Breast epithelium (tissue), 4 donors: ENCODE measurements at regions not wholly inside any gene's neighbourhood (a gene's known extent, or its start where the extent isn't known, plus 50 kb on each side); places are given as distances from the start of the nearest gene placed in this dataset.
A peak's percentile ranks its signal among the peaks of the same experiment; 100 is the strongest.

Source experiments
- DNase-seq, 2 donors: peaks; one replicate each; pipeline ENCODE4 v3.0.0-alpha.2; 2019; ENCODE audit warnings: low spot score in 2 of 2
- H3K27ac ChIP-seq, 2 donors: fragments of 200-600 bp; sonication (generic) in 1 of 2; one replicate each; pipeline ENCODE4 v1.5.1; 2016 to 2019; ENCODE audit warnings: mild to moderate bottlenecking in 1 of 2
- H3K27me3 ChIP-seq, 2 donors: fragments of 200-600 bp; sonication (generic) in 1 of 2; one replicate each; pipeline versions ENCODE4 v1.5.1 to v1.6.0; 2017 to 2019; ENCODE audit warnings: control low read depth in 1 of 2, mild to moderate bottlenecking in 1 of 2
- H3K36me3 ChIP-seq: fragments of 200-600 bp; one replicate; pipeline ENCODE4 v1.5.1; 2019
- H3K4me1 ChIP-seq, 2 donors: fragments of 200-600 bp; sonication (generic); one replicate each; pipeline ENCODE4 v1.5.1; 2016 to 2019; ENCODE audit warnings: control low read depth in 1 of 2
- H3K4me3 ChIP-seq, 3 donors: fragments of 200-600 bp; sonication (generic); 1 replicate in 2 of 3; 2 replicates in 1 of 3; pipeline ENCODE4 v1.5.1; 2016 to 2019; ENCODE audit warnings: mild to moderate bottlenecking in 3 of 3, moderate library complexity in 2 of 3
- H3K9me3 ChIP-seq, 2 donors: fragments of 200-600 bp; sonication (generic) in 1 of 2; one replicate each; pipeline ENCODE4 v1.5.1; 2016 to 2019; ENCODE audit warnings: control low read depth in 1 of 2
- POLR2A ChIP-seq: fragments of 450-650 bp; IDR thresholded peaks from one replicate; pipeline ENCODE4 v1.6.1; 2016; ENCODE audit warnings: antibody characterized with exemption, mild to moderate bottlenecking, moderate library complexity
- POLR2AphosphoS5 ChIP-seq, 3 donors: sonication (generic); formaldehyde crosslinking; IDR thresholded peaks; one replicate each; pipeline ENCODE4 v1.6.1; 2017; ENCODE audit warnings: antibody characterized with exemption in 3 of 3
- intact Hi-C: fragments of 100-400 bp; cut with DNase I; formaldehyde crosslinking; loops from one replicate; pipeline ENCODE4 v1.15.1; 2023; ENCODE audit warnings: low total_unique reads
- TF ChIP-seq, protein P1 (sequence below), 3 donors: fragments of 450-650 bp; IDR thresholded peaks; one replicate each; pipeline ENCODE4 v1.5.1; 2016 to 2017; ENCODE audit warnings: antibody characterized with exemption in 3 of 3, mild to moderate bottlenecking in 3 of 3, moderate library complexity in 3 of 3

DNA sequence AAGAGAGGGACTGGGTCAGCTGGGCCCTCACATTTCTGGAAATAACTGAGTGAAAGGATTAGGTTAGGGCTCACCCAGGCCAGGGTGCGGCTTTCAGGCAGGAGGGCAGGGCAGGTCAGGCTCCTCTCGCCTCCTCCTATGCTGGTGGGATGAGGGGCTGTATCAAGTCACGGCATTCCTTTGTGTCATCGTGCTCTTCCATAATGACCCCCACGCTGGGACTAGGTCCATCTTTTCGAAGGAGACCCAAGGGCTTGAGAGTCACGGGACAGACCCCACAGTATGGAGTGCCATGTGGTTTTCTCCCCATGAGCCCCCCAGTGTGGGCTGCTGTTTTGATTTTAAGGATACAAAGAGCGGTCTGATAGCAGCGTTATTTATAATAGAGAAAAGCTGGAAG, 137.8 kb upstream of the COPS8 start:
- TF ChIP-seq POLR2AphosphoS5 (IDR thresholded peaks at IDR 0.05) (no peak), POLR2A (no peak)
- TF ChIP-seq, protein P1, sequence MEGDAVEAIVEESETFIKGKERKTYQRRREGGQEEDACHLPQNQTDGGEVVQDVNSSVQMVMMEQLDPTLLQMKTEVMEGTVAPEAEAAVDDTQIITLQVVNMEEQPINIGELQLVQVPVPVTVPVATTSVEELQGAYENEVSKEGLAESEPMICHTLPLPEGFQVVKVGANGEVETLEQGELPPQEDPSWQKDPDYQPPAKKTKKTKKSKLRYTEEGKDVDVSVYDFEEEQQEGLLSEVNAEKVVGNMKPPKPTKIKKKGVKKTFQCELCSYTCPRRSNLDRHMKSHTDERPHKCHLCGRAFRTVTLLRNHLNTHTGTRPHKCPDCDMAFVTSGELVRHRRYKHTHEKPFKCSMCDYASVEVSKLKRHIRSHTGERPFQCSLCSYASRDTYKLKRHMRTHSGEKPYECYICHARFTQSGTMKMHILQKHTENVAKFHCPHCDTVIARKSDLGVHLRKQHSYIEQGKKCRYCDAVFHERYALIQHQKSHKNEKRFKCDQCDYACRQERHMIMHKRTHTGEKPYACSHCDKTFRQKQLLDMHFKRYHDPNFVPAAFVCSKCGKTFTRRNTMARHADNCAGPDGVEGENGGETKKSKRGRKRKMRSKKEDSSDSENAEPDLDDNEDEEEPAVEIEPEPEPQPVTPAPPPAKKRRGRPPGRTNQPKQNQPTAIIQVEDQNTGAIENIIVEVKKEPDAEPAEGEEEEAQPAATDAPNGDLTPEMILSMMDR (IDR thresholded peaks at IDR 0.05): no peak
- intact Hi-C loops: no loop called here
- Histone ChIP-seq H3K4me1 (no peaks in the 10 kb centered on the region), H3K4me3 (no peak overlapping the region), H3K27ac (no peak overlapping the region), H3K27me3 (no peaks in the 10 kb centered on the region), H3K9me3 (no peaks in the 10 kb centered on the region), H3K36me3 (no peaks in the 10 kb centered on the region)
- no peak for DNase-seq

DNA sequence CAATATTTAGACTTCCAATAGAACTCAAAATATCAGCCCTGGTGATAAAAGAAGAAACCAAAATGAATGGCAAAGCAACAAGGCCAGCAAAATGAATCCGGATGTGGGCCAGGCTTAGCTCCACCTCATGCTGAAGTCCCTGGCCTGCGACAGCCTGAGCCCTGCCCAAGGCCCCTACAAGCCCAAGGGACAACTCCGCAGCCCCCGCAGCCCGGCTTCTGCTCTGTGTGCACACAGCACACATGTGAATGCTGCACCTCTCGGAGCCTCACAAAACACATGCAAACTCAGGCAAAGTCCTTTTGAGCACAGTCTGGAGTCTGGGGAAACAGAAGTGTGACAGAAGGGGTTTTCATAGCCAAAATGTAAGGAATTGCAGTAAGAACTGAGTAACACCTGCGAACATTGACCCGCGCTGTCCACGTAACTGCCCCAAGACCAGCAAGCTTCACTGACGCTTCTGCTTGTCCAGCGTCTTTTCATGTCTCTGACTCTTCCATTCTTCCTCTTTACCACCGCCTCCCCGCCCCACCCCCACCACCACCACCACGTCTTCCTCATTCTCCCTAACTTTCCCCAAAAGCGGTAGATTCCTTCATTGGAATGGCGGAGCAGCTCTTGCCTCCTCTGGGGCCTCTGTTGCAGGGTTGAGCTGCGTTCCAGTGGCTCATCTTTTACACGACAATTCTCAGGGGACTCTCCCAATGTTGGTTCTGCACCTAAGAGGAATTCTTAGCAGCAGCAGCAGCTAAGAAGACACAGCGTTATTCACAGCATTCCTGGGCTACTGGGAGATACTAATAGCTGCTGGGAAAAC, 136.4 kb upstream of the COPS8 start:
- TF ChIP-seq POLR2A (no peak), POLR2AphosphoS5 (IDR thresholded peaks at IDR 0.05) (no peak)
- TF ChIP-seq, protein P1 (IDR thresholded peaks at IDR 0.05): no peak
- H3K4me3 ChIP-seq: no peak overlapping the region
- H3K36me3 ChIP-seq: no peaks in the 10 kb centered on the region
- intact Hi-C loops: no loop called here
- H3K9me3 ChIP-seq: no peaks in the 10 kb centered on the region
- H3K27me3 ChIP-seq: no peaks in the 10 kb centered on the region
- no peak overlapping the region for H3K27ac ChIP-seq
- DNase-seq: no peak
- no peaks in the 10 kb centered on the region for H3K4me1 ChIP-seq

DNA sequence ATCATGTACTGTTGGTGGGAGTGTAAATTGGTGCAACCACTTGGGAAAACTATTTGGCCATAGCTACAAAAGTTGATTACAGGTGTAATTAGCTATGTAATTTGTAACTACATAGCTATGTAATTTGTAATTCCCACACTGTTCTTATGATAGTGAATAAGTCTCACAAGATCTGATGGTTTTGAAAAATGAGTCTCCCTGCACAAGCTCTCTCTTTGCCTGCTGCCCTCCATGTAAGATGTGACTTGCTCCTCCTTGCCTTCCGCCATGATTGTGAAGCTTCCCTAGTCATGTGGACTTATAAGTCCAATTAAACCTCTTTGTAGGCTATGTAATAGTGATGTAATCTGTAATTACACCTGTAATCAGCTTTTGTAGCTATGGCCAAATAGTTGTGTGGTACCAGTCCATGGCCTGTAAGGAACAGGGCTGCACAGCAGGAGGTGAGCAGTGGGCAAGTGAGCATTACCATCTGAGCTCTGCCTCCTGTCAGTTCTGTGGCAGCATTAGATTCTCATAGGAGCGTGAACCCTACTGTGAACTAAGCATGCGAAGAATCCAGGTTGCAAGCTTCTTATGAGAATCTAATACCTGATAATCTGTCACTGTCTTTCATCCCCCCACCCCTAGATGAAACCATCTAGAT, 133.7 kb upstream of the COPS8 start:
- no peak for DNase-seq
- Histone ChIP-seq H3K9me3 (no peaks in the 10 kb centered on the region), H3K36me3 (no peaks in the 10 kb centered on the region), H3K4me3 (no peak overlapping the region), H3K4me1 (no peaks in the 10 kb centered on the region), H3K27ac (no peak overlapping the region), H3K27me3 (no peaks in the 10 kb centered on the region)
- TF ChIP-seq POLR2AphosphoS5 (IDR thresholded peaks at IDR 0.05): no peak
- TF ChIP-seq POLR2A: no peak
- intact Hi-C loops: no loop called here

DNA sequence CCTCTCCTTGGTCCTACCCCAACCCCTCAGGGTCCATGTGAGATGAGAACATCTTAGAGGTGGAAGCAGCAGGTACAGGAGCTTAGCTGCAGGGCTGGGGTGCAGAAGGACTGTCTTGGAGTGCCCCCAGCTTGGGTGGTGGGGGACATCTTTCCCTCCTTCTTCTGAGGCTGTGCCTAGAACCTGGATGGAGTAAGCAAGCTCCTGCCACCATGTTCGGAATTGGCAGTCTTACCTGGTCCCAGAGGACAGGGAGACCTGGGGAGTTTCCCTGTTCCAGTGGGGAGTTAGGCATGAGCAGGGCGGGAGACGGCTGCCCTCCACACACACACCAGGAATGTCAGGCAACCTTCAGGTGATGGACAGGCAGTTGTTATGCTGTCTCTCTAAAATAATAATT, 131.0 kb upstream of the COPS8 start:
- TF ChIP-seq POLR2A (no peak), POLR2AphosphoS5 (IDR thresholded peaks at IDR 0.05) (no peak)
- TF ChIP-seq, protein P1 (IDR thresholded peaks at IDR 0.05): no peak
- Histone ChIP-seq H3K9me3 (no peaks in the 10 kb centered on the region), H3K27ac (no peak overlapping the region), H3K4me3 (no peak overlapping the region), H3K4me1 (no peaks in the 10 kb centered on the region), H3K36me3 (no peaks in the 10 kb centered on the region), H3K27me3 (no peaks in the 10 kb centered on the region)
- intact Hi-C loops: no loop called here
- peak in 1 of 2 donors; percentile 9 for DNase-seq

DNA sequence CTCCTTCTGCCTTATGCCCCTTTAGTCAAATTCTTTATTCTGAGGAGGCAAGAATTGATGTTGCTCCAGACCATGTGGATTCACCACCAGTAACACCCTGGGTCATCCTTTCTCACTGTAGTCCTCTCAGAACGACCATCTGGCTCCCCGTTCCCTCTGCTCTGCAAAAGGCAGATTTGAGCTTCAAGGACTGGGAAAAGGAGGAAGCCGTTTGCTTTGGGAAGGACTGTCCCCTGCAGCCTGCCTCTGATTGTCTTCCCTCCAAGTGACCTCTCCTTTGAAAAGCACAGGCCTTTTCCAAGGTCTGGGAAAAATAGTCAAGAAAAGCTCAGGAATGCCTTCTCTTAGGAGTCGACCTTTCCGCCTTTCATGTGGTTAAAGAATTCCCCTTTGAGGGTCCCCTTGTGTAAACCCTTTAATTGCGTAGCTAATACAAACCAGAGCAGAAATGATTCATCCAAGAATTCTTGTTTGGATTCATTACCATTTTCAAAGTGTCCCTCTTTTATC, 130.1 kb upstream of the COPS8 start:
- Histone ChIP-seq H3K27me3 (no peaks in the 10 kb centered on the region), H3K4me3 (no peak overlapping the region), H3K36me3 (no peaks in the 10 kb centered on the region), H3K9me3 (no peaks in the 10 kb centered on the region), H3K27ac (no peak overlapping the region), H3K4me1 (no peaks in the 10 kb centered on the region)
- peak in 1 of 3 donors; percentile 28 for TF ChIP-seq POLR2AphosphoS5 (IDR thresholded peaks at IDR 0.05)
- TF ChIP-seq, protein P1 (IDR thresholded peaks at IDR 0.05): no peak
- no peak for DNase-seq
- intact Hi-C loops: no loop called here
